ENCODE measurements at regions not wholly inside any gene's neighbourhood (a gene's known extent, or its start where the extent isn't known, plus 50 kb on each side); places are given as distances from the start of the nearest gene placed in this dataset.

GRCh38 chr2:177161741-177162460, 50.7 kb upstream of the HNRNPA3 start:
- no peak for DNase-seq
